SK-MEL-5 (cell line): ENCODE measurements at regions not wholly inside any gene's neighbourhood (a gene's known extent, or its start where the extent isn't known, plus 50 kb on each side); places are given as distances from the start of the nearest gene placed in this dataset.
"Not testable (repeated sequence)": the region's sequence is repeated elsewhere in the genome, so short reads cannot be mapped to it uniquely, and the experiment has no call there.

ENCODE experiments used
- DNase-seq: peaks from one replicate; pipeline ENCODE4 v3.0.0-alpha.2; 2016; ENCODE audit warnings: low read depth, low spot score
- in situ Hi-C: cut with HindIII; loops from 2 replicates; pipeline ENCODE4 v1.10.0; 2016; ENCODE audit warnings: low sequenced_read_pairs, high pct_unique_total_duplicates, low pct_unique_long_range_greater_than_20kb

DNA sequence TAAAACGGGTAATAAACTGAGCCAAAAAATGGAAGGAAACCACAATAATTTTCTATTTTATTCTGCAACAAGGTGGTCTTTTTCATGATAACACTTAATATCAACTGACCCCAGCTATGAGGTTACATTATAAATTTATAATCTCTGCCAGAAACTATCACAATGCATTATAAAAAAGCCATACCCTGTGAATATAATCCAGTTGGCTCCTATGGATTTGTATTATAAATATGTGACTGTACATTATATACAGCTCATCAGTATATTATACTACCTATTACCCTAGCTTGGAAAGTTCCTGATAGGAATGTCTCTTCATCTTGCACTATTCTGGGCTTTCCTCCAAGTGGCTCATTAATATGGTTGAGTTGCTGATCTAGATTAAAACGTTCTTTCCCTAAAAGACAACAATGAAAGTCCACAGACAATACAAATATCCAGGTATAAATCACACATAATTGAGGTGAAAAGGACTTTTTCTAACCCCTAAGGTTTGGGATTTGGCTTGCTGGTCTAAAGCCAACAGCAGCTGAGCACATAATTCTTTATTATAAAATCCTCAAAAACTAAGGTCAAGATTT, 487.7 kb downstream of the TTLL7 start:
- DNase-seq: no peak
- in situ Hi-C loops: no loop called here

DNA sequence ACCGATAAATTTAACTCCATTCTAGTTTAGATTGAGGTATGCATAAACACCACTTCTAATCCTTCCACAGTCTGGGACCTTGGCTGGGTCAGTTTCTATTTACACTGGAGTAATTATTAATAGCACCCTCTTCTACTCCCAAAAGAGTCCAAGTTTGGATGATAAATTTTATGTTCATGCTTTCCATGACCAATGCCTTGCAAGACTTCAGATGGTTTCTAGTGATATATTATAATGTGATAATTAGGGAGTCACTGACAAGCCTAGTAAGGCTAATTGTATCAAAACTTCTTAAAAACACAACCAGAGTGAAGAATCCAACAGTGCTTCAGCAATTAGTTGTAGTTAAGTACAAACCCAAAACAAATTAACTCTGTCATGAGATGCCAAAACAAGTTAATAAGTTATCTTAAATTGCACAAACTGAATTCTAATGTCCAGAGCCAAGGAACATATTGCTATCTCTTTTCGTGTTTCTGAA, 489.6 kb downstream of the TTLL7 start:
- in situ Hi-C loops: no loop called here
- no peak for DNase-seq

DNA sequence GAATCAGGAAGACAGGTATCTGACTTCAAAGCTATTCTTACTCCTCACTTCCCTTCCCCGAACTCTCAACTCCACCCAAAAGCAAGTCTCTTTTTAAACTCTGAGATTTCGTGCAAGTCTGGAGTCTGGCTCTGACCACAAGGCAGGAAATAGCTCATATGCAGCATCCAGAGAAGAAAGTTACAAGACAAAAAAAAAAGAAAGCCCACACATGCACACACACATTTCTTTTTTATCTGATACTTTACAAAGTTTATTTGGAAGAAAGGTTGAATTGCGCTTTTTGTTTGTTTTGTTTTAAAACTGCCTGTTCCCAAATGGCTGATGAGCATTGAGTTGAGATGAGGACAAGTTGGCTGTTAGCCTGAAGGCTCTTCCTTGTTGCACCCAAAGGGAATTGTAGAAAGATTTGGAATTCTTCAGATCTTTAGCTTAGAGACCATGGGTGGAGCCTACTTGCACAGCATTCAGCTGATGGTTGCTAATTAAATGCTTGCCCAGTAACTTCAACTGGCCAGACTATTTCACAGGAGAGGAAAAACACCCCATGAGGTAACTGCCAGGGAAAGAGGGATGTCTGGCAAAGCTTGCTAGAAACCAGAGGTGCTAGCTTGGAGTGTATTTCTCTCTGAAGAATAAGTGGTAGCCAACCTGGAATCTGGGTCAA, 490.3 kb downstream of the TTLL7 start:
- in situ Hi-C loops: no loop called here
- DNase-seq: peak; percentile 15

DNA sequence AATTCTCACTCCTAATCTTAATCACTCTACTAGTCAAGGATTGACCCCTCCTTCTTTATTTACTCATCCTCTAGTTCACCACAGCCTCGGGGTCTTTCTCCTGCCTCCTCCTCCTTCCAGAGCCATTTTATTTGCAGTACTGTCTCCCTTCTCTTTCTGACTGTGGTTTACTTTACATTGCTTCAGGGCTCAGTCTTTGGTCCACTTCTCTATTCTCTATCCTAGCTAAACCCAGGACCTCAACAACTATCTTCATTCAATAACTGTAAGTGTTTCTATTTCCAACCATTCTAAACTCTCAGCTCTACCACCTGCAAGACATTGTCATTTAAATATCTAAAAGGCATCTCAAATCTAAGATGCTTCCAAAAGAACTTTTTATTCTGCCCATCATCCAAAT, 493.8 kb downstream of the TTLL7 start:
- no peak for DNase-seq
- in situ Hi-C loops: no loop called here

DNA sequence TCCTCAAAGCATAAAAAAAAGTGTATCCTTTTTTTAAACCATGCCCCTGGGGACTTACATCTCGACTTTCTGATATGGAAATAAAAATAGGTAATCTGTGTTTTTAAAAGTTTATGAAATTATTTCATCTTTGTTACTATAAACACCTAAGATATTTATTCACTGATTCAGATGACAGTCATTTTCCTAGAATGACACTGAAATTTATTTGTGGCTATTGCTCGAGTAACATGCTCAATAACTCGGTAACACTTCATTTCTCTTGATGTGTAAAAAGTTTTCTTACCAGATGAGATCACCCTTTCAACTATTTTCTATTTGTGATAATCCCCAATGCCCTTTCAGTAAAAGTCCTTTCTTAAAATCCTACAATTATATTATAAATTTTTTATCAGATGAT, 495.8 kb downstream of the TTLL7 start:
- in situ Hi-C loops: no loop called here
- no peak for DNase-seq

DNA sequence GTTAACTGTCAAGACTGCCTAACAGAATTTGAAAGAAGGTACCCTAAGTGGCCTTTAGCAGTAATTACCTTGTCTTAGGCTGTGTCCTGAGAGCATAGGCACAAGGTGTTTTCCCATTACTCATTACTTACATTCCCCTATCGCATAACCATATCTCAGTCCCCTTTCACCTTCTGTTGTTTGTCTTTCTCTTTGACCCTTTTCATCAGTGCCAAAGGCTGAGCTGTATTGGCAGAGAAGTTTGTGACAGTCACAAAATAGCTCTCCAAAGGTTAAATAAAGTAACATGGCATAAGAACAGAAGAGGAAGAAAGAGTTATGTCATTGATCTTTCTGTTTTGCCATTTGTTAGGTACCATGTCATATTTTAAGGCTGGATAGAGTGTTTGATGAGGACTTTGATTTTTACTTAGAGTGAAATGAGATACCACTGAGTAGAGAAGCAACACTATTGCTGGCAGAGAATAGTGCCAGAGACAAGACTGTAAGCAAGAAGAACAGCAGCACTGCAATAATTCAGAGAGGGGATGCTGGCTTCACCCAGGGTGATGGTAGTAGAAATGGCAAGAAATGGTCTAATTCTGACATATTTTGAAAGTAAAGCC, 497.8 kb downstream of the TTLL7 start:
- DNase-seq: no peak
- in situ Hi-C loops: no loop called here

DNA sequence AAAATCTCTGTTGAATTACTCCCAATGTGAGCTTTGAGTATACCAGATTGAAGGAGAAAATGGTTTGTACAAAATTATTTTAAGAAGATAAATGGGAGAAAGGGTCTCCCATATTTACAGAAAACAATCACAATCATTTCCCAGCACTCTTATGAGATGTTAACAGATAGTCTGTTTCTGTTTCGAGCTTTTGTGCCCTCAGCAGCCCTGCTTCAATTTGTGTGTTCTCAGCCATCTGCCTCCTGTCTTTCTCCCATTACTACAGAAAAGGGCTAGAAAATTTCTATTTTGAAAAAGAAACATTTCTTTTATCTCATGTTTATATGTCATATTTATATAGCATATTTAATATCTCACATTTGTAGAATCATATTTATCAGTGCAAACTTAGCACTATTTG, 498.4 kb downstream of the TTLL7 start:
- in situ Hi-C loops: no loop called here
- DNase-seq: no peak

DNA sequence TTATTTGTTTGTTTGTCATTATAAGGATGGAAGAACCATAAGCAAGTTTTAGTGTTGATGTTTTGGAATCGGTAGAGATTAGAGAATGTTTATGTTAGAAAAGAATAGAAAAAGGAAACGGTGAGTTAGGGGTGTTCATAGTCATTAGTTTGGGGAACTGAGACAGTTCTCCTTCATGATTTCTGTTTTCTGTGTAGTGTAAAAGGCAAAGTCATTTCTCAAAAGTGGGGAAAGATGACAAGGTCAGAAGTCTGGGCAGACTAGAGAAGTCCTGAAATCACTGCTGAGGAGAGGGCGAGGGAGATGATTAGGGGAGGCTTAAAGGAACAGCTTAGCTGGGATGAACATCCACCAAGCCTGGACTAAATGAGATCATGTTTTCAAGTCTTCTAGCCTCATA, 498.9 kb downstream of the TTLL7 start:
- DNase-seq: no peak
- in situ Hi-C loops: no loop called here

DNA sequence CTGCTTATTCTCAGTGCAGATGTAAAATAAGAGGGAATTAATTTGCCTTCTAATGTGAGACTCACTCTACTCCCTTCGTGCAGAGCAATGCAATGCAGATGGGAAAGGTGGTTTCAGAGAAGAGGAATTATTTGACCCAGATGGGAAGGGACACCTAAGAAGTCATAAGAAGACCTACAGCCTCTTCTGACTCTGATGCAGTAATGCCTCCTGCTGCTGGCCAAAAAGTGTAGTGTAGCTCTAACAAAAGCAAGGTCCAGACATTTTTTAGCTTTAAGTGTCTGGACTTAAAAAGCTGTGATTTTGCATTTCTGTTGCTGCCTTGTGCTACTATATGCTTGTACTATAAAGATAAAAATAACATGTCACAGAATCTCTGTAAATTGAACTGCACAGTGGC, 501.4 kb downstream of the TTLL7 start:
- in situ Hi-C loops: no loop called here
- peak; percentile 24 for DNase-seq

DNA sequence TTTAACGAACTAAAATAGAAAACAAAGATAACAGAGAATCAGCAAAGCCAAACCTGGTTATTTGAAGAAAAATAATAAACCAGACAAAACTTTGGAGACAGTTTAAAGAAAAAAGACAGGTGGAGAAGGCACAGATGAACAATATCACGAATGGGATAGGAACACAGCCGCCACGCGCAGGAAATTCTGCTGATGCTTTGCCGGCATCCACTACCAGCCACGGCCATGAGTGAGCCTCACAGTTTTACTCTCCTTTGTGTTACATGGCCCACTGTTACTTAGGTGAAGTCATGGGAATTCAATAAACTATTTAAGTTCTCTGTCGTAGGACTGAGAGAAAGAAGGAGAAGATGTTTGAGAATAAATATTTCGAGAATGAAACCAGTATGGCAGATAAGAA, 503.4 kb downstream of the TTLL7 start:
- DNase-seq: no peak
- in situ Hi-C loops: no loop called here

DNA sequence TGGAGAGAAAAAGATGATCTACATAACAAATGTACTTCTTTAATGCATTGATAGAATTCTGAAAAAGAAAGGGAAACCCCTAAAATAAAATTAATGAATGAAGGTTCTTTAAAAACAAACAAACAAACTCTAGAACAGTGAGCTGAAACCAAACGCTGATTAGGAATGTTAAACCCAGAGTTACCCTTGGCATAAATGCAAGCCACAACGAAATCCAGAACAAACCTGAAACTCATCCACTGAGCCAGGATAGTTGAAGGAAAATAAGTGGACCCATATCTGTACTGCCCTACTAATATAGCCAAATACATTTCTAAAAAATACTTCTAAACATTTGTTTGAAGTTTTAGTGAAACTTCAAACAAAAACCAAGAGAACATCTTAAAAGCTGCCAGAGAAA, 505.3 kb downstream of the TTLL7 start:
- no peak for DNase-seq
- in situ Hi-C loops: no loop called here

DNA sequence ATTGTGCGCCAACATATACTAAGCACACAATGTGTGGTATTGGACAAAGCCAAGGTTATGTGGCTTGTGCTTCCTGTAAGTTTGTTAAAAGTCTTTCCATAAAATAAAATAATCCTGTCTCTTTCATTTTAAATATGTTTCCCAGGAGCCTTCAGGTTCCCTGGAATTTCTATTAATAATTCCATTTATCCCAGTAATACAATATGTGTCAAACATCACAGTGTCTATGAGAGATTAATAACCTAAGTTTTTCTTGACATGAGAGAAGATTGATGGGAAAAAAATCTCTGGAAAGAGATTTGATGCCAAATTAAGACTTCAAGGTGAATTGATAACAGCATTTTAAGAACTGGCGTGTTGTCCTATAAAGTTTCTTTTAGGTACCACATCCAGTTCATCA, 507.0 kb downstream of the TTLL7 start:
- no peak for DNase-seq
- in situ Hi-C loops: no loop called here

DNA sequence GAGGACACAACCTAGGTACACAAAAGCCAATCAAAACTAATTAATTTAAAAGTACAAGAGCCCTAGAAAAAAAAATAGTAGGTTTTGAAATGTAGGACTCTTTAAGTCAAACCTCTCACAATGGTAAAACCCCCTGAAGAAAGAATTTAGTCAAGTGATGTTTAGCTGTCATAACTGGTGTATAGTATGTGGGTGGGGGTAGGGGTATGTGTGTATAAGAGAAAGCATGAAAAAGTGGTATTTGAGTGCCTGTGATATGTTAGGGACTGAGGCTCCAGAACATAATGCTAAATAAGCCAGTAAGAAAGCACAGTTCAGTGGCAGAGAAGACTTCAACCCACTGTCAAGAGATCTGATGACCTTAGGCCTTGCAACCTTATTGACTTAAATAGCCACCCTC, 507.9 kb downstream of the TTLL7 start:
- in situ Hi-C loops: no loop called here

DNA sequence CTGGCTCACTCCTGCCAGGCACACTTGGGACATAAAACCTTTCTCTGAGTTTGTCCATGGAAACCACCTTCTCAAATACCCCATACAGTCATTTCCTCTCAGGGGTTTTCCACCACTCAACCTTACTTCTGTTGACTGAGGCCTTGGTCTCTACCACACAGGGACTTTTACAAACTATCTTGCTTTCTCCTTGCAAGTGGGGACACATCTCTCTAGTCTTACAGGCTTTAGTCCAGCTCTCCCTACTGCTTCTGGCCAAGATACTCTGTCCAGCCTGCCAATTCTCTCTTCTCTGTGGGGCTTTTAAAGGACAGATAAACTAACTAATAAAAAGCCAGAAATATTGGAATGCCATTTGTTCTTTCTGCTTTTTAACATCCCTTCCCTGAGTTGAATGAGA, 510.8 kb downstream of the TTLL7 start:
- DNase-seq, in situ Hi-C loops: not testable (repeated sequence)

More for the DNA sequence above, 507.9 kb downstream of the TTLL7 start:
- DNase-seq: no peak

DNA sequence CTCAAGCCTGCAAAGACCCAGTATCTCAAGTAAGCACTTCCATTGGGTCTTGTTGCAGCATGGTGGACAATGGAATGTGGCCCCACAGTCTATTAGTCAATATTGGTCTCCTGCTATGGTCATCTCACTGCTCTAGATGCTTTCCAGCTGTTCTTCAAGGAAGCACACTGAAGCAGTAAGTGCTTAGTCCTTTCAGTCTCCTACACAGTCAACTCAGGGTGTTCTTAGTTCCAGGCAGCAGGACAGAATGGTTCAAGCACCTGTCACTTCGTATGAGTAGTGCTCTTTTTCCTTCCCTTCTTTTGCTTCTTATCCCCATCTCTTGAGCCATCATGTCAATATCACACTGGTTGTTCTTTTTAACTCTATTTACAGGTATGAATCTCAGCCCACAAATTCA, 511.5 kb downstream of the TTLL7 start:
- DNase-seq, in situ Hi-C loops: not testable (repeated sequence)

DNA sequence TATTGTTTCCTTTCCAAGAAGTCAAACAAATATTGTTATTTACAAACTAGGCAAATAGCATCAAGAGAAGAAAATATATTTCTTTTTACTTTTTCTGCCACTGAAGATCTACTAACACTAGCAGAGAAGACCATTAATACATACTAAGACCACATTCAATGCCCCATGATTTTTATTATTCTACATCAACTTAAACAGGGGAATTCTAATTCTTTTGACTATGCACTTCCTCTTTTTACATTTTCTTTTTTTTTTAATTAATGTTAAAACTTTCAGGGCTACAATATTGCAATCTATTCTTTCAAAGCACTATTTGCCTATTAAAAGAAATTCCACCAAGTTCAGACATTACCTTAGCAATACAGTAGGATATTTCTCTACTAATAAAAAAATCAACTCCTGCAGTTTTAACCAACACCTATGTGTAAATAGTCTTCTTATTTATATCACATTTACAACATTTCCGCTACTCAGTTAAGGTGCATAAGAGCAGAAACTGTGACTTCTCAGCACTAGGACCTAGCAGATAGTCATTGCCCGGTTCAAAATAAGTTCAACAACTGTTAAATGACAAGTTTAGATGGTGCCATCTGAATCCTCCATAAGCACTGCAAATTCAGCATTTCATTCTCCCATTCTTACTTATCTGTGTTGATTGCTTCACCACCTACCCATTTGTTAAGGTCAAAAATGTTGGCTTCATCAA, 513.5 kb downstream of the TTLL7 start:
- DNase-seq, in situ Hi-C loops: not testable (repeated sequence)

DNA sequence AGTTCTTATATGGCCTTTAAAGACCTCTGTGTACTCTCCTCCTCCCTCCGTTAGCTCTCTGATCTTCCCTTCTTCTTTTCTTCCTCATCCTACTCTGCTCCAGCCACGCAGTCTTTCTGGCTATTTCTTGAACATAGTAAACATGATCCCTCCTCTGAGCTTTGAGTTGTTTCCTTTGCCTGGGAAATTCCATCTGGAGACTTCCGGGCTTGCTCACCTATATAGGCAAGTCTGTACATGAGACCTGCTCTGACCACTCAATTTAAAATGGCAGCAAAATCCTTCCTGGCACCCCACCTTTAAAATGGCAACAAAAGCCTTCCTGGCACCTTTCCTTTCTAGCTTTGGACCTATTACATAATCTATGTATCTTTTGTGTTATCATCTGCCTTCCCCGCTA, 517.6 kb downstream of the TTLL7 start:
- DNase-seq, in situ Hi-C loops: not testable (repeated sequence)

DNA sequence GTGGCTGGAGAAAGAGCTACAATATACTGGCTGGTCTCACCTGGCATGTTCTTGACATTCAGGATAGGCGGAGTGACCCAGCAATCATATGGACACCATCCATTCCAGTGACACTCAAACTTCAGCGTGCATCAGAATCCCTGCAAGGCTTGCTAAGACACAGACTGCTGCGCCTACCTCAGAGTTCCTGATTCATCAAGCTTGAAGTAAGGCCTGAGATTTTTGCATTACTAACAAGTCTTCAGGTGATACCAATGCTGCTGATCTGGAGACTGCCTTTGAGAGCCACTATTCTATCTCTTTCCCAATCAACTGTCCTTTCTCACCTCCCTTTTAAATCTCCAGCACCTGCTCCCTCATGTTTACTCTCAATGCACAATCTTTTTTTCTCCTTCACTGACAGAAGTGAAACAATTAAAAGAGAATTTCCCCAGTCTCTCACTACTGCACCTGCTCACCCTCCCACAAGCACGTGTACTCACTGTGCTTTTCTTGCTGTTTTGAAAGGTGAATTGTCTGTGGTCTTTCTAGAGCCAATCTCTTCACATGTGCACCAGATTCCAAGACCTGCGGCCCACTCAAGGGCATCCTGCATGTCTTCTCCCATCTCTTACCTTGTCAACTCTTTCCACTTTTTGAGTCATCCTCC, 519.2 kb downstream of the TTLL7 start:
- not testable (repeated sequence) for DNase-seq

More for the DNA sequence above, 519.2 kb downstream of the TTLL7 start:
- in situ Hi-C loops: not testable (repeated sequence)
